ENCODE measurements at regions not wholly inside any gene's neighbourhood (a gene's known extent, or its start where the extent isn't known, plus 50 kb on each side); places are given as distances from the start of the nearest gene placed in this dataset.

DNA sequence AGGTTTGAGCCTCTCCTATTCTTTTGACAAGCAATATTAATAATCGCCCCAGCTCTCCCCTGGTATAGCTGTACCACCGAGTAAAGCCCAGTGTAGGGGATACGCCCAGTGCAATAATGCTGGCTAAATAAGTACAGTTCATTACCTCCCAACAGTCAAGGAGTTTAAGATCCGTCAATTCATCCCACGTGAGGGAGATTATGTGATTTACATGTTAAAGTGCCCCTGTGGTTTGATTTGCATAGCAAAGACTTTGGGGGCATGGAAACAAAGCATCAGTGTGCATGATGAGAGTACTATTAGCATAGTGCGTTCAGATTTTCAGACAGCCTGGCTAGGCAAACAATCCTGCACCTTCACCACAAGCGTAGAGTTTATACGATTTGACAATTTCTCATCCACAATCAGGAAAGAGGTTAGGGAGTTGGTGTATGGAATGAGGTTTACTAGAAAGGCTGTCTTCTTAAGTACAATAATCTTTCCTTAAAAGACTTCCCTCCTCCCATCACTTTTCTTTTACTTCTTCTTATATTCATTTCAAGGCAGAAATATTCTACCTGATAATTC is 754.0 kb downstream of the DIAPH3 start:
- WGBS (ENCODE audit: insufficient coverage, insufficient replicate concordance, low lambda C conversion rate, missing lambda C conversion rate) = 63% methylated on average over 8 of the region's 8 CpGs
- intact Hi-C loops (cut with micrococcal nuclease; ENCODE audit: unreplicated experiment) = no loop called here
- CTCF ChIA-PET = no interaction called here
- no peak for TF ChIP-seq TCF12 (IDR thresholded peaks at IDR 0.05; ENCODE audit: low read depth, low read length)
- no peak for TF ChIP-seq MEF2A (IDR thresholded peaks at IDR 0.05; ENCODE audit: insufficient read depth, low read depth, low read length)
- no peak for TF ChIP-seq DPF2 (IDR thresholded peaks at IDR 0.05)
- no peak for TF ChIP-seq RAD51 (IDR thresholded peaks at IDR 0.05)
- TF ChIP-seq, protein P1, sequence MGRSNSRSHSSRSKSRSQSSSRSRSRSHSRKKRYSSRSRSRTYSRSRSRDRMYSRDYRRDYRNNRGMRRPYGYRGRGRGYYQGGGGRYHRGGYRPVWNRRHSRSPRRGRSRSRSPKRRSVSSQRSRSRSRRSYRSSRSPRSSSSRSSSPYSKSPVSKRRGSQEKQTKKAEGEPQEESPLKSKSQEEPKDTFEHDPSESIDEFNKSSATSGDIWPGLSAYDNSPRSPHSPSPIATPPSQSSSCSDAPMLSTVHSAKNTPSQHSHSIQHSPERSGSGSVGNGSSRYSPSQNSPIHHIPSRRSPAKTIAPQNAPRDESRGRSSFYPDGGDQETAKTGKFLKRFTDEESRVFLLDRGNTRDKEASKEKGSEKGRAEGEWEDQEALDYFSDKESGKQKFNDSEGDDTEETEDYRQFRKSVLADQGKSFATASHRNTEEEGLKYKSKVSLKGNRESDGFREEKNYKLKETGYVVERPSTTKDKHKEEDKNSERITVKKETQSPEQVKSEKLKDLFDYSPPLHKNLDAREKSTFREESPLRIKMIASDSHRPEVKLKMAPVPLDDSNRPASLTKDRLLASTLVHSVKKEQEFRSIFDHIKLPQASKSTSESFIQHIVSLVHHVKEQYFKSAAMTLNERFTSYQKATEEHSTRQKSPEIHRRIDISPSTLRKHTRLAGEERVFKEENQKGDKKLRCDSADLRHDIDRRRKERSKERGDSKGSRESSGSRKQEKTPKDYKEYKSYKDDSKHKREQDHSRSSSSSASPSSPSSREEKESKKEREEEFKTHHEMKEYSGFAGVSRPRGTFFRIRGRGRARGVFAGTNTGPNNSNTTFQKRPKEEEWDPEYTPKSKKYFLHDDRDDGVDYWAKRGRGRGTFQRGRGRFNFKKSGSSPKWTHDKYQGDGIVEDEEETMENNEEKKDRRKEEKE (IDR thresholded peaks at IDR 0.05) = no peak
- TF ChIP-seq NFIC (IDR thresholded peaks at IDR 0.05; ENCODE audit: low read depth, low read length) = no peak
- no peak for TF ChIP-seq YY1 (IDR thresholded peaks at IDR 0.05; ENCODE audit: low read depth, low read length)
- TF ChIP-seq, protein P2, sequence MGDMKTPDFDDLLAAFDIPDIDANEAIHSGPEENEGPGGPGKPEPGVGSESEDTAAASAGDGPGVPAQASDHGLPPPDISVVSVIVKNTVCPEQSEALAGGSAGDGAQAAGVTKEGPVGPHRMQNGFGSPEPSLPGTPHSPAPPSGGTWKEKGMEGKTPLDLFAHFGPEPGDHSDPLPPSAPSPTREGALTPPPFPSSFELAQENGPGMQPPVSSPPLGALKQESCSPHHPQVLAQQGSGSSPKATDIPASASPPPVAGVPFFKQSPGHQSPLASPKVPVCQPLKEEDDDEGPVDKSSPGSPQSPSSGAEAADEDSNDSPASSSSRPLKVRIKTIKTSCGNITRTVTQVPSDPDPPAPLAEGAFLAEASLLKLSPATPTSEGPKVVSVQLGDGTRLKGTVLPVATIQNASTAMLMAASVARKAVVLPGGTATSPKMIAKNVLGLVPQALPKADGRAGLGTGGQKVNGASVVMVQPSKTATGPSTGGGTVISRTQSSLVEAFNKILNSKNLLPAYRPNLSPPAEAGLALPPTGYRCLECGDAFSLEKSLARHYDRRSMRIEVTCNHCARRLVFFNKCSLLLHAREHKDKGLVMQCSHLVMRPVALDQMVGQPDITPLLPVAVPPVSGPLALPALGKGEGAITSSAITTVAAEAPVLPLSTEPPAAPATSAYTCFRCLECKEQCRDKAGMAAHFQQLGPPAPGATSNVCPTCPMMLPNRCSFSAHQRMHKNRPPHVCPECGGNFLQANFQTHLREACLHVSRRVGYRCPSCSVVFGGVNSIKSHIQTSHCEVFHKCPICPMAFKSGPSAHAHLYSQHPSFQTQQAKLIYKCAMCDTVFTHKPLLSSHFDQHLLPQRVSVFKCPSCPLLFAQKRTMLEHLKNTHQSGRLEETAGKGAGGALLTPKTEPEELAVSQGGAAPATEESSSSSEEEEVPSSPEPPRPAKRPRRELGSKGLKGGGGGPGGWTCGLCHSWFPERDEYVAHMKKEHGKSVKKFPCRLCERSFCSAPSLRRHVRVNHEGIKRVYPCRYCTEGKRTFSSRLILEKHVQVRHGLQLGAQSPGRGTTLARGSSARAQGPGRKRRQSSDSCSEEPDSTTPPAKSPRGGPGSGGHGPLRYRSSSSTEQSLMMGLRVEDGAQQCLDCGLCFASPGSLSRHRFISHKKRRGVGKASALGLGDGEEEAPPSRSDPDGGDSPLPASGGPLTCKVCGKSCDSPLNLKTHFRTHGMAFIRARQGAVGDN (IDR thresholded peaks at IDR 0.05) = no peak
- TF ChIP-seq, protein P3, sequence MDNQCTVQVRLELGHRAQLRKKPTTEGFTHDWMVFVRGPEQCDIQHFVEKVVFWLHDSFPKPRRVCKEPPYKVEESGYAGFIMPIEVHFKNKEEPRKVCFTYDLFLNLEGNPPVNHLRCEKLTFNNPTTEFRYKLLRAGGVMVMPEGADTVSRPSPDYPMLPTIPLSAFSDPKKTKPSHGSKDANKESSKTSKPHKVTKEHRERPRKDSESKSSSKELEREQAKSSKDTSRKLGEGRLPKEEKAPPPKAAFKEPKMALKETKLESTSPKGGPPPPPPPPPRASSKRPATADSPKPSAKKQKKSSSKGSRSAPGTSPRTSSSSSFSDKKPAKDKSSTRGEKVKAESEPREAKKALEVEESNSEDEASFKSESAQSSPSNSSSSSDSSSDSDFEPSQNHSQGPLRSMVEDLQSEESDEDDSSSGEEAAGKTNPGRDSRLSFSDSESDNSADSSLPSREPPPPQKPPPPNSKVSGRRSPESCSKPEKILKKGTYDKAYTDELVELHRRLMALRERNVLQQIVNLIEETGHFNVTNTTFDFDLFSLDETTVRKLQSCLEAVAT (IDR thresholded peaks at IDR 0.05) = no peak
- no peak for TF ChIP-seq RCOR1 (conservative IDR thresholded peaks at IDR 0.05; ENCODE audit: low read depth, low read length)
- TF ChIP-seq MYC (IDR thresholded peaks at IDR 0.05; ENCODE audit: insufficient read depth, insufficient read length, insufficient replicate concordance, low read length, severe bottlenecking) = no peak
- no peak for TF ChIP-seq NRF1 (conservative IDR thresholded peaks at IDR 0.05; ENCODE audit: low read depth, low read length)
- TF ChIP-seq, protein P4, sequence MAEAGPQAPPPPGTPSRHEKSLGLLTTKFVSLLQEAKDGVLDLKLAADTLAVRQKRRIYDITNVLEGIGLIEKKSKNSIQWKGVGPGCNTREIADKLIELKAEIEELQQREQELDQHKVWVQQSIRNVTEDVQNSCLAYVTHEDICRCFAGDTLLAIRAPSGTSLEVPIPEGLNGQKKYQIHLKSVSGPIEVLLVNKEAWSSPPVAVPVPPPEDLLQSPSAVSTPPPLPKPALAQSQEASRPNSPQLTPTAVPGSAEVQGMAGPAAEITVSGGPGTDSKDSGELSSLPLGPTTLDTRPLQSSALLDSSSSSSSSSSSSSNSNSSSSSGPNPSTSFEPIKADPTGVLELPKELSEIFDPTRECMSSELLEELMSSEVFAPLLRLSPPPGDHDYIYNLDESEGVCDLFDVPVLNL (IDR thresholded peaks at IDR 0.05; ENCODE audit: low read depth, low read length) = no peak
- TF ChIP-seq, protein P5, sequence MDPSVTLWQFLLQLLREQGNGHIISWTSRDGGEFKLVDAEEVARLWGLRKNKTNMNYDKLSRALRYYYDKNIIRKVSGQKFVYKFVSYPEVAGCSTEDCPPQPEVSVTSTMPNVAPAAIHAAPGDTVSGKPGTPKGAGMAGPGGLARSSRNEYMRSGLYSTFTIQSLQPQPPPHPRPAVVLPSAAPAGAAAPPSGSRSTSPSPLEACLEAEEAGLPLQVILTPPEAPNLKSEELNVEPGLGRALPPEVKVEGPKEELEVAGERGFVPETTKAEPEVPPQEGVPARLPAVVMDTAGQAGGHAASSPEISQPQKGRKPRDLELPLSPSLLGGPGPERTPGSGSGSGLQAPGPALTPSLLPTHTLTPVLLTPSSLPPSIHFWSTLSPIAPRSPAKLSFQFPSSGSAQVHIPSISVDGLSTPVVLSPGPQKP (IDR thresholded peaks at IDR 0.05; ENCODE audit: low read depth, low read length) = no peak

More for the DNA sequence above, 754.0 kb downstream of the DIAPH3 start:
- no peaks in the 10 kb centered on the region; the same call in 2 of the 3 replicates for H3K9me3 ChIP-seq (replicated peaks; ENCODE audit: control insufficient read depth, insufficient read depth, low read length)
- FAIRE-seq (no peak), ATAC-seq (no peak), DNase-seq (ENCODE audit: low read depth, low spot score) (no peak)
- H4K20me1 ChIP-seq (ENCODE audit: control insufficient read depth, insufficient read depth) = no peaks in the 10 kb centered on the region
- H3K79me2 ChIP-seq (ENCODE audit: control insufficient read depth, insufficient read depth, low read length) = no peaks in the 10 kb centered on the region
- H3K36me3 ChIP-seq (ENCODE audit: control insufficient read depth in 2 of 2, insufficient read depth in 2 of 2, low read length in 1 of 2) = no peaks in the 10 kb centered on the region
- ChIA-PET POLR2A (no interaction called here), RAD21 (ENCODE audit: unreplicated experiment) (no interaction called here), SMC1A (ENCODE audit: uncharacterized antibody, unreplicated experiment) (interaction anchor here (2.0 kb wide), 1 partner anchor 11 kb away, joined by 5 read pairs; no protein-coding TSS in a partner anchor)
- H3K4me1 ChIP-seq (ENCODE audit: control insufficient read depth, insufficient read depth, low read length) = no peaks in the 10 kb centered on the region
- H3K27ac ChIP-seq (ENCODE audit: control insufficient read depth, insufficient read depth) = no peak overlapping the region
- no peak overlapping the region for H2AFZ ChIP-seq (ENCODE audit: control insufficient read depth, low read depth, low read length)
- H3K27me3 ChIP-seq (replicated peaks in 1 of 2; ENCODE audit: control insufficient read depth in 2 of 2, insufficient read depth in 2 of 2, low read length in 1 of 2) = no peaks in the 10 kb centered on the region
- H3K4me3 ChIP-seq = no peak overlapping the region
- no peak overlapping the region for H3K9ac ChIP-seq (ENCODE audit: control insufficient read depth, insufficient read depth, low read length)
- no peak overlapping the region for H3K4me2 ChIP-seq (ENCODE audit: control insufficient read depth, insufficient read depth)
- no TSS peak for BruUV-seq (replicated peaks)
- in situ Hi-C loops (cut with MboI) = no loop called here
